ENCODE measurements at regions not wholly inside any gene's neighbourhood (a gene's known extent, or its start where the extent isn't known, plus 50 kb on each side); places are given as distances from the start of the nearest gene placed in this dataset.

DNA sequence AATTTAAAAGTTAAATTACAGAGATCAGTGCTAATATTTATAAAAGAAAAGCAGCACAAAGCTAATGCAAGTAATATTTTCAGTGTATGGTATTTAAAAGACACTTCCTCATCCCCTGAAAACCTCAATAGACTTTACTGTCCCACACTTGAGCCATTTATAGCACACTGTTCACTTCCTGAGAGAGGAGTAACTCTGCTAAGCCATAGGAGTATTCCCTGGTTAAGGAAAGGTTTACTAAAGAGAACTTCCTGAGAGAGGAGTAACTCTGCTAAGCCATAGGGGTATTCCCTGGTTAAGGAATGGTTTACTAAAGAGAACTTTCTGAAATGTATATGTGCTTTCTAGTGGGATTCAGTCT, 159.4 kb downstream of the NHLRC3 start:
- no peaks in the 10 kb centered on the region for H3K27me3 ChIP-seq
- H3K27ac ChIP-seq: peak overlapping the region in 1 of 4 donors; percentile 44
- no peak for TF ChIP-seq CTCF (IDR thresholded peaks at IDR 0.05)
- TF ChIP-seq POLR2A (IDR thresholded peaks at IDR 0.05): no peak
- TF ChIP-seq EP300 (IDR thresholded peaks at IDR 0.05): no peak
- TF ChIP-seq POLR2AphosphoS5 (IDR thresholded peaks at IDR 0.05): no peak

GRCh38 chr13:39200249-39200910, 162.1 kb downstream of the NHLRC3 start:
- H3K4me1 ChIP-seq: peaks cover 0 to 12% (median 5%) of the 10 kb centered on the region in 4 donors
- DNase-seq: no peak
- TF ChIP-seq POLR2A (IDR thresholded peaks at IDR 0.05) (no peak), POLR2AphosphoS5 (IDR thresholded peaks at IDR 0.05) (no peak), CTCF (IDR thresholded peaks at IDR 0.05) (no peak), EP300 (IDR thresholded peaks at IDR 0.05) (no peak)
- no peak overlapping the region for H3K4me3 ChIP-seq
- no peak overlapping the region for H3K27ac ChIP-seq
- H3K27me3 ChIP-seq: no peaks in the 10 kb centered on the region
- WGBS, 2 donors: 53 to 74% methylated on average over 4 of the region's 4 CpGs
- H3K36me3 ChIP-seq: no peaks in the 10 kb centered on the region
- intact Hi-C loops (cut with DNase I): no loop called here
- H3K9me3 ChIP-seq: no peaks in the 10 kb centered on the region

More for the DNA sequence above, 159.4 kb downstream of the NHLRC3 start:
- Histone ChIP-seq H3K4me3 (no peak overlapping the region), H3K4me1 (peaks cover 0 to 12% (median 5%) of the 10 kb centered on the region in 4 donors), H3K36me3 (no peaks in the 10 kb centered on the region), H3K9me3 (no peaks in the 10 kb centered on the region)
- intact Hi-C loops (cut with DNase I): no loop called here
- no peak for DNase-seq

DNA sequence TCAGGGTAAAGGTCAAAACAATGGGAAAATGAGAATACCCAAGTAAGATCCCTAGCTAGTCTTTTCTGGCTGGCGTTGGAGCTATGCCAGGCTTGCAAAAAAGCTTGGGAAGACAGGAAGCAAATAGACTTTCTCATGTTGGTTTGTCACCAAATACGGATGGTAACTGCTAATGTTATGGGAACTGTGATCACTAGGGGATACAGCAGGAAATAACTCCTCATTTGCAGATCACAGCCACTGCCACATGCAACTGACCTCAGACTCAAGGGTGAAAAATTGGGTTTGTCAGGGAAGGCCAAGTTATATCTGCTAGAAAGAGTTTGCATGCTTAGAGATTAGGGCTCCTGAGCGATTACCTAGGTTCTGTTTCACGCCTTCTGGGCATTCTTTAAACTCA, 162.9 kb downstream of the NHLRC3 start:
- TF ChIP-seq POLR2AphosphoS5 (IDR thresholded peaks at IDR 0.05) (no peak), CTCF (IDR thresholded peaks at IDR 0.05) (no peak), POLR2A (IDR thresholded peaks at IDR 0.05) (no peak), EP300 (IDR thresholded peaks at IDR 0.05) (no peak)
- H3K27ac ChIP-seq: no peak overlapping the region
- 62 to 76% methylated on average over 4 of the region's 4 CpGs for WGBS, 2 donors
- no peak overlapping the region for H3K4me3 ChIP-seq
- no peaks in the 10 kb centered on the region for H3K36me3 ChIP-seq
- no peak for DNase-seq
- intact Hi-C loops (cut with DNase I): no loop called here
- no peaks in the 10 kb centered on the region for H3K27me3 ChIP-seq
- peaks cover 0 to 12% (median 5%) of the 10 kb centered on the region in 4 donors for H3K4me1 ChIP-seq
- no peaks in the 10 kb centered on the region for H3K9me3 ChIP-seq

DNA sequence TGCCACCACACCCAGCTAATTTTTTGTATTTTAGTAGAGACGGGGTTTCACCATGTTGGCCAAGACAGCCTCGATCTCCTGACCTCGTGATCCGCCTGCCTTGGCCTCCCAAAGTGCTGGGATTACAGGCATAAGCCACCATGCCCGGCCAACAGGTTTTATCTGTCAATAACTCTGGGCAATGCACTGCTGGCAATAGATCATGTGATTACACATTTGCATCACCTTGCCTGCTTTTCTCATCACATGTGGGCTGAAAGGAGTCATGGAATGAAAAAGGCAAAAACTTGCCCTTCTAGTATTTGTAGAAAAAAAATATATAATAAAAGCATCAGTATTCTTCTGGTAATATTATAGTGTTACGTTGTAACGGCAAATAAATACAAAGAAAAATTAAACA, 164.5 kb downstream of the NHLRC3 start:
- Histone ChIP-seq H3K4me3 (no peak overlapping the region), H3K27ac (no peak overlapping the region), H3K4me1 (peaks cover 0 to 2% (median under 1%) of the 10 kb centered on the region in 4 donors), H3K9me3 (no peaks in the 10 kb centered on the region), H3K36me3 (no peaks in the 10 kb centered on the region), H3K27me3 (no peaks in the 10 kb centered on the region)
- TF ChIP-seq CTCF (IDR thresholded peaks at IDR 0.05) (no peak), POLR2A (IDR thresholded peaks at IDR 0.05) (no peak), EP300 (IDR thresholded peaks at IDR 0.05) (no peak), POLR2AphosphoS5 (IDR thresholded peaks at IDR 0.05) (no peak)
- DNase-seq: no peak
- intact Hi-C loops (cut with DNase I): no loop called here
- 66 to 75% methylated on average over 7 of the region's 7 CpGs for WGBS, 2 donors

GRCh38 chr13:39208636-39209035, 170.4 kb downstream of the NHLRC3 start:
- 69 to 87% methylated on average over 4 of the region's 4 CpGs for WGBS, 2 donors
- H3K27ac ChIP-seq: peak overlapping the region in 1 of 4 donors; percentile 29
- no peaks in the 10 kb centered on the region for H3K9me3 ChIP-seq
- intact Hi-C loops (cut with DNase I): no loop called here
- H3K4me1 ChIP-seq: no peaks in the 10 kb centered on the region
- no peaks in the 10 kb centered on the region for H3K27me3 ChIP-seq
- no peak for TF ChIP-seq POLR2AphosphoS5 (IDR thresholded peaks at IDR 0.05)
- TF ChIP-seq EP300 (IDR thresholded peaks at IDR 0.05): no peak
- TF ChIP-seq POLR2A (IDR thresholded peaks at IDR 0.05): no peak
- TF ChIP-seq CTCF (IDR thresholded peaks at IDR 0.05): no peak
- H3K36me3 ChIP-seq: no peaks in the 10 kb centered on the region
- H3K4me3 ChIP-seq: no peak overlapping the region
- no peak for DNase-seq

All from sigmoid colon (tissue), 6 donors.